HG03342 (cell line): ENCODE measurements at regions not wholly inside any gene's neighbourhood (a gene's known extent, or its start where the extent isn't known, plus 50 kb on each side); places are given as distances from the start of the nearest gene placed in this dataset.

ENCODE experiments used
- ATAC-seq: cut with Tn5 transposase; IDR thresholded peaks from one replicate; pipeline ENCODE4 v1.9.1; 2021; ENCODE audit warnings: mild to moderate bottlenecking, moderate library complexity; ENCODE audit not compliant: unreplicated experiment

- no peak for ATAC-seq
These were observed 360.7 kb upstream of the MGMT start for GRCh38 chr10:129106314-129106713.

- ATAC-seq: no peak
These were observed 359.5 kb upstream of the MGMT start for GRCh38 chr10:129107525-129107924.

- ATAC-seq: no peak
These were observed 358.7 kb upstream of the MGMT start for GRCh38 chr10:129108378-129108777.

DNA sequence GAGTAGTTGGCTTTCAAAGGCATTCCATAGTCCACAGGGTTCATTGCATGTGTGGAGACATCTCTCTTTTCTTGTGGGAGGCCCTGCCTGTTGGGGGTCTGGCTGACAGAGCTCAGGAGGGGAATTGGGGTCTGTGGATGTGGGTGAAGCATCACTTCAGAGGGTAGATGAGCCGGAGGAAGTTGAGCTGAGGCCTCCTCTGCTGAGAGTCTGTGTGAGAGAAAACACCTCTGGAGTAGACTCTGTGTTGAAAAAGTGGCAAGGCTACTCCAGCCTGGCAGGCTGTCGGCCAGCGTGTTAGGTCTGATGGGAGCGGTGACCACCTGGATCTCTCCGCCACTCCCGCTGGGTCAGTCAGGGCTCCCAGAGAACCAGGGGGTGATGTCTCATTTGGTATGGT, 358.0 kb upstream of the MGMT start:
- ATAC-seq: no peak

- ATAC-seq: no peak
These were observed 356.3 kb upstream of the MGMT start for GRCh38 chr10:129110780-129111179.

- ATAC-seq: no peak
These were observed 355.1 kb upstream of the MGMT start for GRCh38 chr10:129111922-129112321.

DNA sequence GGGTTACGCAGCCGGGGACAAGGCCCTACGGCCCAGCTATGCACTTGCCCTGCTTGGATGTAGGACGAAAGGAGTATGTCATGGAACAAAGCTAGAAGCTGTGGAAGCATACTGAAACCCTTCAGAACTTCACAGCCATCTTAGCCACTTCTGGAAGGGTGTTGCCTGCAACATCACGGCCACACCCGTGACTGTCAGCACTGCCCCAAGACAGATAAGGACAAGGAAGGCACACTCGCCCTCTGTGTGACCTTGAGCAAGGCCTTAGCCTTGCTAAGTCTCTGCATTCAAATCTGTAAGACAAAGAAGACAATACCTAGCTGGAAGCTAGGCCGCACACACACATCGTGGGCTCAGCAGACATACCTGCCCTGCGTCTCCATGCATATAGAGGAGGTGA, 352.5 kb upstream of the MGMT start:
- no peak for ATAC-seq

DNA sequence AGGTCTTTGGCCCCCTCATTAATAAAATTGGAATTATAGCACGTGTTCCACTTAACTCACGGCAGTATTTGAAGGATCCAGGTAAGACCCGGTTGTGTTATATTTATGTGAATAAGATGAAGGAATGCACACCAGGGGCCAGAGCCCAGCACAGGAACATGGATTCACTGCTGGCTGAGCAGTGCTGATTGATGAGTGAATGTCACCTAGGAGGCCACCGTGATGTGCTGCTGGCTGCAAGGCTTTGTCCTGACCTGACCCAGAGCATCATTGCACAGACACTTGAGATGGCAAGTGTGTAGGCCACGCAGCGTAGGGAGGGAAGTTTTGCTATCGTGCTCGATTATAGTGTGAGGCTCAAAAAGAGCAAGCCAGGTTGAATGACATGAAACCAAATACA, 350.7 kb upstream of the MGMT start:
- no peak for ATAC-seq

GRCh38 chr10:129120441-129120840, 346.6 kb upstream of the MGMT start:
- no peak for ATAC-seq

- ATAC-seq: no peak
These were observed 344.2 kb upstream of the MGMT start for GRCh38 chr10:129122846-129123245.

DNA sequence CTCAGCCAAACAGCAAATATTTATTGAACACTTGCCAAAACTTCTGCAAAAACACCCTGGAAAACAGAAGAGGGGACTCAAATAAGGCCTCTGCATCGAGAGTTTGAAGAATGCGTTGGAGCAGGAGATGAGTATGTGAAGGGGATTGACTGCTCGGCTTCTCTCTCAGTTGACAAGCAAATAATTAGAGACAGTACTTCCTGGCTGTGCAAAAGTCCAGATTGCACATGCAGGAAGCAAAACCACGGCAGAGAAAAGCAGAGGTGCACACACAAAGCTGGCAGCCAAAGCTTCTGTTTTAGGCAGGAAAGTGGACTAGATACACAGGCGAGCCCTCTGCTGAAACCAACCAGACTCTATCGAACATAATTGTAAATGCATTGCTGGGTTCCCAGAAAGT, 343.6 kb upstream of the MGMT start:
- ATAC-seq: no peak

- ATAC-seq: no peak
These were observed 340.1 kb upstream of the MGMT start for GRCh38 chr10:129126982-129127381.

DNA sequence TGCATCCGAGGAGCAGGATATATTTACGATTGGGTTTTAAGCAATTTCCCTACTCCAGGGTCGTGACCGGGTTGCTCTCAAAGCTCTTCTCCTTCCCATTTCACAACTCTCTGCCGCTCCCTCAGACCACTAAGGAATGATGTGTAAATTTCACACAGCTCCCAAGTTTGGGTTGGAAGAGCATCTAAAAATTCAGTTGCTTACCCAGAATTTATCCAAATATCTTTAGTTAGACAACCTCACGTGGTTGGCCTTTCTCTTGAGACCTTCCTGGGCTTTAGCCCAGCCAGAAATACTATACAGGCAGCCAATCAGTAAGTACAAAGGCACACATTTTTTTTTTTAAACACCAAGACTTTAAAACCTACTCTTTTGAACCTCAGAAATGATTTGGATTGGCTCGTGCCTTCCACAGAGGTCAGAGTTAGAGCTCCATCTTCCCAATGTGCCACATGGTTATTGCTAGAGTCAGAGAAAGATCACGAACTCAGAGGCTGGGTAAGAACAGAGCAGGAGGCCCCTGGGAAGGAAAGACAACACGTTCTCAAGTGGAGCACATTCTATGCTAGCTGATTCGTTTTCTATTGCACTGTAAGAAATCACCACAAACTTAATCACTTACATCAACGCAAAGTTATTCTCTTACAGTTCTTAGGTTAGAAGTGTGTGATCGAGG, 335.4 kb upstream of the MGMT start:
- no peak for ATAC-seq

- ATAC-seq: no peak
These were observed 333.2 kb upstream of the MGMT start for GRCh38 chr10:129133856-129134255.

- no peak for ATAC-seq
These were observed 332.7 kb upstream of the MGMT start for GRCh38 chr10:129134371-129134770.

DNA sequence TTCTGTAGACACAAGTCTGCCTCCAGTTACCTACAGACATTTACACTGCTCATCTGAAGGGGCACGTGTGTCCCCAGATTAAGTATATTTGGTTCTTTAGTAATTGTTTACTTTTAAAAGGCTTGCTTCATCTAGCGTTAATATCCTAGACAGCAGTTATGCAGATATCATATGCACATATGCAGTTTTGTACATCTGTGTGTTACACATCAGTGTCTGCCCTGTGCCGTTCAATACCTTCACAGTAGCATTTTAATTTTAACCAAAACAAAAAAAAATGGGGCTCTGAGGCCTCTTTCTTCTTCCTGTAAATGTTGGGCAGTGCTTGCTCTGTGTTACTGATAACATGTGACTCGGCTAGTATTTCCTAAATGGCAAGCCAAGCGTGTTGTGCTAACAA, 331.4 kb upstream of the MGMT start:
- no peak for ATAC-seq

GRCh38 chr10:129136074-129136473, 331.0 kb upstream of the MGMT start:
- no peak for ATAC-seq

GRCh38 chr10:129136951-129137350, 330.1 kb upstream of the MGMT start:
- ATAC-seq: no peak

DNA sequence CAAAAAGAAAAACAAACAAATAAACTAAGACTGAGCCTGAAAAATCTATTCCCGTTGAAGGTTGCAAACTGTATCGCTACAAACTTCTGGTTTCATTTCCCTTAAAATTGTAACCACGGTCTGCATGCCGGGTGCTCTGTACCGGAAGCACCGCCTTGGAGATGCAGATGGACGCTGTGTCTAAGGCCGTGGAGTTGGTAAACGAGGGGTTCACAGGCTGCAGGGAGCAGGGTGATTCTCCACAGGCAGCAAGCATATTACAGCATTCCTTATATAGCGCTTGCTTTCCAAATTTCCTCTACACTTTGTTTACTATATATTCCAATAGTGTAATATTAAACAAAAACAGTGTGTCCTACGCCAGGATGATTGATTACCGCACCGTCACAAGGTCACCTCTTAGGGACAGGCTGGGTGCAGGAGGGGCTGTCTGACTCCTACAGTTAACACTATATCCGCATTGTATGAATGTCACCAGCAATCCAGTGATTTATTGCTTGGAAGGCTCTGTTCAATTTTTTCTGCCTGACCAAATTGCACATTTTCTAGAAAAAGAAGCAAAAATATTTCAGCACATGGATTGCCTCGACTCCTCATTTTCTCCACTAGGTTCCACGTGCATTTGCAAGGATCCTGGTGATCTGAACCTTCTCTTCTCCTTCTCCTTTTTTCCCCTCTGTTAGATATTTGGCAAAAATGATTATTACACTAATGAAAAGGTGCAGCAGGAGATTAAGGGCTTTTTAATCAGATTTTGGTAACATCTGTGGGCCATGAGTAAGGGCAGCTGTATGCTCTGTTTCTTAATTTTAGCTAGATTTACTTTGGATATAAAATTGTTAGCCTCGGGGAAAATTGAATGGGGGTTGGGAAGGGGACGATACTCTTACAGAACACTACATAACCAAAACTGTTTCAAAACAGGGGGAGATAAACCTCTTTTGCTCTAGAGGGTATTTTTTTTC, 325.8 kb upstream of the MGMT start:
- ATAC-seq: no peak

- no peak for ATAC-seq
These were observed 315.8 kb upstream of the MGMT start for GRCh38 chr10:129151281-129151680.

DNA sequence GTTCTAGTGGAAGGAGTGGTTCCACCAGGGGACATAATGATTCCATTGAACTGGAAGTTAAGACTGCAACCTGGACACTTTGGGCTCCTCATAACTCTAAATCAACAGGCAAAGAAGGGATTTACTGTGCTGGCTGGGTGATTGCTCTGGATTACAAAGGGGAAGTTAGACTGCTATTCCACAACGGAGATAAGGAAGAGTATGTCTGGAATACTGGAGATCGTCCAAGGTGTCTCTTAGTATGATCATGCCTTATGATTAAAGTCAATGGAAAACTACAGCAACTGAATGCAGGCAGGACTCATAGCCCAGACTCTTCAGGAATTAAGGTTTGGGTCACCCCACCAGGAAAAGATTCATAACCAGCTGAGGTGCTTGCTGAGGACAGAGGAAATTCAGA, 310.6 kb upstream of the MGMT start:
- ATAC-seq: no peak

DNA sequence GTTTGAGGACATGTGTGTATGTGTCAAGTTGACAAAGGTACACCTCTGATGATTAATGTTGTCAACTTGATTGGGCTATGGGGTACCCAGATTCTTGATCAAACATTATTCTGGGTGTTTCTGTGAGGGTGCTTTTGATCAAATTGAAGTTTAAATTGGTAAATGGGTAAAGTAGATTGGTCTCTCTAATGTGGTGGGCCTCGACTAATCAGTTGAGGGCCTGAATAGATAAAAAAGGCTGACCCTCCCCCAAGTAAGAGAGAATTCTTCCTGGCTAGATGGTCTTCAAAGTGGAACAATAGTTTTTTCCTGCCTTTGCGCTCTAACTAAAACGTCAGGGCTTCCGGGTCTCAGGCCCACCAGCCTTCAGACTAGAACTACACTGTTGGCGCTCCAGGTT, 309.9 kb upstream of the MGMT start:
- no peak for ATAC-seq
